T-helper 22 cell (primary cell): ENCODE measurements at regions not wholly inside any gene's neighbourhood (a gene's known extent, or its start where the extent isn't known, plus 50 kb on each side); places are given as distances from the start of the nearest gene placed in this dataset.

Experiments
- DNase-seq: peaks from one replicate; pipeline ENCODE4 v3.0.0-alpha.2; 2020; ENCODE audit warnings: low read depth

DNA sequence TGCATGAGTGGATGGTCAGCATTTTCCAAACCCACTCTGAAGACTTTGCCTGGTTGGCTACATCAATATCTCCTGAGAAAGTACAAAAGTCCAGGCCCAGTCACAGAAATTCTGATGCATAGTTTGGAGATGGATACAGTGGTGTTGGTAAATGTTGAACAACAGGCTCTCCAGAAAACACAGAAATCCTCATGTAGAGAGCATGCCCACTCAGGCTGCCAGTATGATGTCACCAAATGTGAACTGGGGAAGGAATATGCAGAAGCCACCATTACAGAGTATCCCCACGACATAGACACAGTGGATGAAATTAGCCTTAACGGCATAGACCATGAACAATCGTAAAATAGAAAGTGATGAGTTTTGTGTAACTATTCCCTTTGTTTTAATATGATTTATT is 97.1 kb upstream of the NXT1 start:
- DNase-seq = no peak

DNA sequence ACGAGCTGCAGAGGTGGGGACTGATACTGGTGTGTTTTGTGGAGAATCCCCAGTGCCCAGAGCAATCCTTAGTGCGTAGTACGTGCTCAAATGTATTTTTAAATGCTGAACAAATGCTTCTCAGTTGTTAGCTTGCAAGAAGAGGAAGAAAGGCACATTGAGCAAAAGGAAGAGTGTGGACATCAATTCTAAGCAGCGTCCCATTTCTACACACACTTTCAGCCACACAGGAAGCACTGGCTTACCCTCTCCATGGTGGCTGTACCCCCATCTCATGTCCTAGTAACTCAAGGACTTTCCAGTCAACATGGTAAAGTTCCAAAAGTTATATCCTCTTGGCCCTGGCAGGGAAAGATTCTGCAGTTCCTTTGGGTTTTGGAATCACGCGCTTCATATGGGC is 98.8 kb upstream of the NXT1 start:
- DNase-seq = no peak

DNA sequence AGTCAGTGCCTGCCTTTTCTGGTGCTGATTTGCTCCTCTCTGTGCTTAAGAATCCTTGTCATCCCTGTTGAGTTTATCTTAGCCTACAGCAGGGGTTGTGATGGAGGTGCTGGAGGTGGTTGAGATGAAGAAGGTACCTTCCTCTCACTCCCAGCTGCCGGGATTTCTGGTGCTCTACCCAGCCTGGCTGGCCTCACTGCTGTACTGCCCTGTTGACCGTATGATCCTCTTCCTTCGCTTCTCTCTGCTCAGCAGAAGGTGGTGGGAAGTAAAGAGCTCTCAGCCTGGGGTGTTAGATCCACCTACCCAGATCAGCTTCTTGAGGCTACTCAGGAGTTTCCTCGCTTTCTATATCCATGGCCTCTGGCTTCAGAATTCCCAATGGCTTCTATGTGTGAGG is 101.0 kb upstream of the NXT1 start:
- DNase-seq = no peak

DNA sequence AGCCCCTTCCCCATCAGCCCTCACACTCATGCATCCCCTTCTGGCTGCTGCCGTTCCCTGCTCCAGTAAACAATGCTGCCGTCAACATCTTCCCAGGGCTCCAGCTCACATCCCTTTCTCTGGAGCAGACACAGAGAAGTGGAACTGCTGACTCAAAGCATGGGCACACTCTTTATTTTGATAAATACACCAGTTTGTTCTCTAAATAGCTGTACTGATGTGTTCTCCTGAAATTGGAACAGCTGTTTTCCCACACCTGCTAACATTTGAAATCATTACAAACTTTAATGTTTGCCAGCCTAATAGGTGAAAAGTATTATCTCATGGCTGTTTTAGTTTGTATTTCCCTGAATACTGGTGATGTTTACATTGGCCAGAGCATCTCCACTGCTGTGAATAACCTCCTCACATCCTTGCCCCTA is 102.1 kb upstream of the NXT1 start:
- DNase-seq = no peak

DNA sequence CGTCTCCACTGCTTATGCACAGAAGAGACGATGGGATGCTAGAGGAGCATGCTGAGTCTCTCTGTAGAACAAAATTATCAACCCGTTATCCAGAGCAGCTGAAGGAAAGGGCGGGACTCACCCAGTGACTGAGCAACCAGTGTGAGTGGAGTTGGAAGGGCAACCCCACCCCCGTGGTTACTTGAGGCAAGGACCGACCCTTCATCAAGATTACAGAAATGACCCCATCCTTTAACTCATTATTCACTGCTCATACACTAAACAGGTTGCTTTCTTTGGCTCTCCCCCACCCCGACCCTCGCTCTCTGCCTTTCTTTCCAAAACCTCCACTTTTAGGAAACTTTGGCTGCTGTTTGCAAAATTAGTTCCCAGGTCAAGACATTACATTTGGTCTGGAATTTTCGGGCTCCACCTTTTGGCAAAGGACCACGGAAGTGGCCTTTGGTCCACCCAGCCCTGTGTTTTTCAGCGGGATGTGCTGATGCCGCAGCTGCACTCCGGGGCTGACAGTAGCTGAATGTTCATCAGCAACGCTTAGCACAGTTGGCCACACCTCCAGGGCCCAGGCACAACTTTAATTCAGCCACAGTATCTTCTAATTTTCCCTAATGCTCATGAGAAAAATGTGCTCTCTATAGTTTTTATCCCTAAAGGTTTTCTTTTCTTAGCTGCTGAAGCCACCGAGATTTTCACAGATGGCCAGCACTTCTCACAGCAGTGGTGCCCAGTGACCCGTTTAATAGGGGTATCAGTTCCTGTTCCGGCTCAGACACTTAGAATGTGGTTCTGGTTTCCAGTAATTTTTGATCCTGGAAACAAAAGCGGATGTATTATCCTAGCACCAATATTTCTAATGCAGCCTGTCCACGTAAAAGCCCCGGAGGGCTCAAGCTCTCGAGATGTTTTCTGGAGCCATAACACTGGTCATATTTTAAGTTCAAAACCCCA is 103.6 kb upstream of the NXT1 start:
- DNase-seq = no peak

DNA sequence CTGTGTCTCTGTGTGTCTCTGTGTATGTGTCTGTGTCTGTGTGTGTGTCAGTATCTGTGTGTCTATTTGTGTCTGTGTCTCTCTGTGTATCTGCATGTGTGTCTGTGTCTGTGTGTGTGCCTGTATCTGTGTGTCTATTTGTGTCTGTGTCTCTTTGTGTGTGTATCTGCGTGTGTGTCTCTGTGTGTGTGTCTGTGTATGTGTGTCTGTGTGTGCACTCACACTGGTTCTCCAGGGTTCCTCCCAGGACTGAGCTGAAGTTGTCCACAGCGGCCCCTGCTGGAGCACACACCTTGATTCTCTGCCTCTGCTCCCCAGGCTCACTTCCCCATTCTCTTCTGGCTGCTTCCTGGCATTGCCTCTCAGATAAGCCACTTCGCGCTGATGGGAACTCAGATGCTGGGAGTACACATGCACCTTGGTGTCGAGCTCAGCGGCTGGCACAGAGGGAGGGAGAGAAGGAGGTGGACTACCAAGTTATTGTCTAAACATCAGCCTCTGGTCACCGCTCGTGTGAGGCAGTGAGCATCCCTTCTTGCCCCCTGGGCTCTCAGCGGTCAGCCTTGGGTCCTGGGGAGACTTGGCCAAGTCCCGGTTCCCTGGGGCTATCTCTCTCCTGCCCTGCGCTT is 104.9 kb upstream of the NXT1 start:
- DNase-seq = no peak

DNA sequence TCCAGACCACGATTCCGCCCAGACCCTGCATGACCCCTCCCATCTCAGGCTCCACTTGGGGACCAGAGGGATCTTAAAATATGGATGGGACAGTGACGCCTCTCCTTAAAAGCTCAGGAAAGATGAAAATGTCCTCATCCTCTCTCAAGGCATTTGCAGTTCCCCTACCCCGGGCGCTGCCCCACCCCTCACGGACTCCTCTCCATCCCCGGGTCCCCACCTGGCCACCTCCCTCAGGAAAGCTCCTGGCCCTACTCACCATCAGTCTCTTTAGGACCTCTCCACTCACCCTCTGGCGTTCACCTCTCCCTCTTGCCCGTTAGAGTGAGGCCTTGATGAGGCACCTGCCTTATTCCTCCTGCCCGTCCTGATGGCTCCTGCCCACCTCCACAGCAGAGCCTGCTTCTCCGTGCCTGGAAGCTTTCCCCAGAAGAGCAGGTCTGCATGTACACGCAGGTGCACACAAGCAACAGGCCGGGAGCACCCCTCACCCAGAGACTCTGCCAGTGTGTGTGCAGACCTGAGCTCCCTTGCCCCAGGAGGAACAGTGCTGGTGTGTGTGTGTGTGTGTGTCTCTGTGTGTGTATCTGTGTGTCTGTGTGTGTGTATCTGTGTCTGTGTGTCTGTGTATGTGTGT is 105.6 kb upstream of the NXT1 start:
- DNase-seq = no peak

DNA sequence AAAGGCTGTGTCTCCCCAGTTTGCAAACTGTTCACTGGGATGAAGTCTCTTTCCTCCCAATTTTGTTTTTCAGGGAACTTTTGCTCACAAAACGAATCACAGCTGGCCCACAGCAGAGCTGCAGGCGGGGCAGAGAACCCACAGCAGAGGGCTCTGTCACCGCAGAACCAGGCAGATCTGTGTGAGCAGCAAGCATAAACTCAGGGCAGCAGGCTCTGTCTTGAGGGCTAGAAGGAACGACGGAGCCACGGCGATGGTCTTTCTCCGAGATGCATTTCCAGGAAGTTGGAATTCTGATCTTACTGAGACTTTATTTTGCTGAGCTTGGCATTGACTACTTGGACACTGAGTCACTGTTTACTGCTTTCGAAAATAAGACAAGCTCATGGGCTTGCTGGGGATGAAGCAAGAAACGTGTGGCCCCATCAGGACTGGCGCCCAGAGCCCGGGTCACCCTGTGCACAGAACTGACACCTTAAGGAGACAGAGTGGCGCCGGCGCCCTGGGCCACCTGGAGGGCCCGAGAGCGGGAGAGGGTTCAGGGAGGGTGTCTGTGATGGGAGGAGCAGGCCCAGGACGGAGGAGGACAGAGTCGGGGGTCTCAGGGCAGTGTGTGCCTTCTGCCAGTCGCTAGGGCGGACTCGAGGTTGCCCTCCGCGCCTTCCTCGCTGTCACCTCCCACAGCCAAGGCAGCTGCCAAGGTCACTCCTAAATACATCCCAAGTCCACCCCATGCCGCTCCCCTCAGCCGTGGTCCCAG is 106.3 kb upstream of the NXT1 start:
- no peak for DNase-seq

DNA sequence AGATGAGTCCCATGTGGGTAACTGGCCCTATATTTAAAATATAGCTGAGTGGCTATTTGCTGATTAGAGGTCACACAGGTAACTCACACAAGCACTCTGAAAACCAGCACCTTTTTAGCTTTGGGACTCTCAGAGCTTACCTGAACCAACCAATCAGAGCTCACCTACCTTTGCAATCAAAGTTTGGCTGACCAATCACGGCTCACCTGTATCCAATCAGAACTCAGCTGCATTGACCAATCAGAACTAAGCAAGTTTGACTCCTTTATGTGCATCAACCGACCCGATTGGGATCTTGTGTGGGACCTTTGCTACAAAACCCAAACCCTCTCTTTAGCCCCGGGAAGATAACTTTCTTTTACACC is 106.8 kb upstream of the NXT1 start:
- no peak for DNase-seq

DNA sequence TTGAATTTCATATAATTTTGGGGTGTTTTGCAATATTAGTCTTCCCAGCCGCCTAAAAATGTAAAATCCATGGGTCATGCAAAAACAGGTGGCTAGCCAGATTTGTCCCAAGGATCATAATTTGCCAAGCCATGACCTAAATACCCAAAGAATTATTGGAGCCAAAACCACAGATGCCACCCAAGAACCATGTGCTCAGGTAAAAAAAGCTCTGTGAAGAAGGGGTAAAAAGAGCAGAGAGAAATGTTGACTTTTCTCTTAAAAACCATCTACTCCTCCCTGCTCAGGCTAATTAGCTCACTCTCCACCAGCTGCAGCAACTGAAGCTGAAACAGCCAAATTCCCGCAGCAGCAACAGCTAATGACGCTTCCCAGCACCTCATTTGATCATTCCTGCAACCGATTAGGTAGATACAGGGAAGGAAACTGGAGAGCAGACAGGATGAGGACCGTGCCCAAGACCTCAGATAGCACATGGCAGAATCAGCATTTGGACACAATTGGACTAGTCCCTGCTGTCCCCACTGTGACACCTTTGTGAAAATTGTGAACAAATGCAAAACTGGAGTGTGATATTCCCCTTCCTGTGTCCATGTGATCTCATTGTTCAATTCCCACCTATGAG is 107.9 kb upstream of the NXT1 start:
- no peak for DNase-seq

DNA sequence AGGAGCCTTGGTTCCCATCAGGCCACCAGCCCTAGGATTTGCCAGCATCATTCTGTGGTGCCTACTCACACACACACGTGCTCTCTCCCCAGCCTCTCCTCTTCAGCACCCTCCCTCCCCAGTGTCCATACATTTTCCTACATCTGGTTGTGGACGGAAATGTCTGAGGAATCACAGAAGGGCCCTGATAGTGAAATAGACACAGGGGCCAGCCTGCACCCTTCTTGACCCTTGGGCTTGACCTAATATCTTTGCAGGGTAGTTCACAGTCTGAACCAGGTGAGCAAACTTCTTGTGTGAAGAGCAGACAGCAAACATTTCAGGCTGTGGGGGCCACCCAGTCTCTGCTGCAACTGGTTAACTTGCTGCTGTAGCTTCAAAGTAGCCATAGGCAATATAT is 108.5 kb upstream of the NXT1 start:
- no peak for DNase-seq

DNA sequence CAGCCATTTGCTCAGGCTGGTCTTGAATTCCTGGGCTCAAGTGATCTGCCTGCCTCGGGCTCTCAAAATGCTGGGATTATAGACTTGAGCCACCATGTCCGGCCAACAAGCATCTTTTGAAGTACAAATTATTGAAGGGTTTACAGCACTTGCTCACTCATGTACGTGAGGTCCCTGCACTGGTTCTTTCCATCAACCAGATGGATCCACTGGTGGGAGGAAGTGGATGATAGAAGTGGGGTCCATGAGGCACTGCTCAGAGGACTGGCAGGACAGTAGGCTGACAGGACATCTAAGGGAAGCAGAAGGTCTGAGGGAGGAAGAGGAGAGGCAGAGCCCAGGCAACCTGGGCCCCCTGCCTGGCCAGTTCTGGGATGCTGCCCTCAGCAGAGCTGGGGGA is 109.2 kb upstream of the NXT1 start:
- no peak for DNase-seq

DNA sequence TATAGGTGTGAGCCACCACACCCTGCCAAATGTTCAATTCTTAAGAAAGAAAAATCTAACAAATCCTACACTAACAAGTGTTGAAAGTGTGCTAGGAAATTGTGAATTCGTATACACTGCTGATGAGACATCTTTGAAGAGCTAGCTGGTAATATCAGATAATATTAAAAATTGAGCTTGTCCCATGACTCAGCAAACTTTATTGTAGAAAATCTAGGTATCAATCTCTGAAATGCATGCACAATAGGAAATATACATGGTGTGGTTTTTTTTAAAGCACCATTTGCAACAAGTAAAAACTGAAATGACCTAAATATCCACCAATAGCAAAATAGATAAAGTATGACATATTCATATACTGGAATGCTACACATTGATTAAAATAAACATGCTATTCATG is 110.1 kb upstream of the NXT1 start:
- DNase-seq = no peak

DNA sequence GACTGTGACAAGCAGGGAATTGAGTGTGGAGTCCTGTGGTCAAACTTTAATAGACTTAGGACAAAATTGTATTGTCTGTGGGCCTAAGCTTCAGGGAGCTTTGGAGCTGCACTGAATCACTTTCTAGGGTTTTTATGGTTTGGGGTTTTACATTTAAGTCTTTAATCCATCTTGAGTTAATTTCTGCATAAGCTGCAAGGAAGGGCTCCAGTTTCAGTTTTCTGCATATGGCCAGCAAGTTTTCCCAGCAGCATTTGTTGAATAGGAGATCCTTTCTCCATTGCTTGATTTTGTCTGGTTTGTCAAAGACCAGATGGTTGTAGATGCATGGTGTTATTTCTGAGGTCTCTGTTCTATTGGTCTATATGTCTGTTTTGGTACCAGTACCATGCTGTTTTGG is 113.4 kb upstream of the NXT1 start:
- no peak for DNase-seq

DNA sequence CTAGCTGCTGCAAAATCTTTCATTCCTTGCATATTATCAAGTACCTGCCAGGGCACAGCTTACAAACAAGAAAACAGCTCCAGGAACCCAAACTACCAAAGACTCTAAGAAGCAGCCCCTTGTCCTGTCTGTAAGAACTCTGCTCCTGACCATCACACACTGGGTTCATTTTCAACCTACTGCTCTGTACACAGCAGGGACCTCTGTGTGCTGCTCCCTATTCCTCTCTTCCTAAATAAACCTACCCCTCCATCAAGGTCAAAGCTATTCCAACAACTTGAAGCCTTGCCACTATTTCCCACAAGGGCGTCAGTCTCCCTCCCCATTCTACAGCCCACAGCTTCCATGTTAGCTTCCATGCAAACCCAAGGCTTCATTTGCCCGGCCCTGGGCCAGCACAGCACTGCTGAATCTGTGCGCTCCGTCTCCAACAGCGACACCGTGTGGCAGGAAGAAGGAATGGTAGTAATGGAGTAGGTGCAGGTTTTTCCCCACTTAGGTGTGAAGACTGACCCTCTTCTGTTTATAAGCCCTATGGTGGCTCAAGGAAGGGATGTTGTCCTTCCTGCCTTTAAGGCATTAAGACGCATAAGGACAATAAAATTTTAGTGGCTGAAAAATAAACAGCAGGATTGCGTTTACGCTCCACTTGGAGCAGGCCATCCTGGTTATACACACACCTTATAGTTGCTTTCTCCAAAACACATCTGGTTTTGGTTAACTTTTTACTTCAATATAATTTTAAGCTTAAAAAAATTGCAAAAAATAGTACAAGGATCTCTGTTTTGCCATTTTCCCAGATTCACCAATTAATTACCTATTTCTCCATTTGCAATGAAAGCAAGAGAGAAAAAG is 115.2 kb upstream of the NXT1 start:
- peak; percentile 1 for DNase-seq

DNA sequence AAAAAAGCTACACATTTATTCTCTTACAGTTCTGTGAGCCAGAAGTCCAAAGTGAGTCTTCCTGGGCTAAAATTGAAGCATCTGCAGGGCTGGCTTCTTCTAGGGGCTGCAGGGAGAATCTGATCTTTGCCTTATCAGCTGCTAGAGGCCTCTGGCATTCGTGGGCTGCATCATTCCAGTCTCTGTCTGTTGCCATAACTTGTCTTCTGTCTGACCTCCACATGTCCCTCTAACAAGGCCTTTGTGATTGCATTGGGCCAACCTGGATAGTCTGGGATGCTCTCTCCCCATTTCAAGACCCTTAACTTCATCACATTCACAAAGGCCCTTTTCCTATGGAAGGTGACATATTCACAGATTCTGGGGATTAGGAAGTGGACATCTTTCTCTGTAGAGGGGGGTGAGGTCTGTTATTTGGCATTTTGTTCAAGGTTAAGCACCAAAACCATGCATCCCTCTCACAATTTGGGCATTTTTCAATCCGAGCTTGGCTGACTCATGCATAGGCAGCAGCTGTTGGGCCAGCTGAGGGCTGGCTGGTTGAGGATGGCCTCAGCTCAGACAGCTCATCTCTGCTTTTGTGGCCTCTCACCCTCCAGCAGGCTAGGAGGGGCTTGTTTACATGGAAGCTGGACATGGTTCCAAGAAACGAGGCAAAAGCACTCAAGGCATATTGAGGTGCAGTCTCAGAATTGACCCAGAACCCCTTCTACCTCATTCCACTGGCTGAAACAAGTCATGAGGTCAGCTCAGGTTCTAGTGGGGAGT is 116.1 kb upstream of the NXT1 start:
- DNase-seq = no peak

DNA sequence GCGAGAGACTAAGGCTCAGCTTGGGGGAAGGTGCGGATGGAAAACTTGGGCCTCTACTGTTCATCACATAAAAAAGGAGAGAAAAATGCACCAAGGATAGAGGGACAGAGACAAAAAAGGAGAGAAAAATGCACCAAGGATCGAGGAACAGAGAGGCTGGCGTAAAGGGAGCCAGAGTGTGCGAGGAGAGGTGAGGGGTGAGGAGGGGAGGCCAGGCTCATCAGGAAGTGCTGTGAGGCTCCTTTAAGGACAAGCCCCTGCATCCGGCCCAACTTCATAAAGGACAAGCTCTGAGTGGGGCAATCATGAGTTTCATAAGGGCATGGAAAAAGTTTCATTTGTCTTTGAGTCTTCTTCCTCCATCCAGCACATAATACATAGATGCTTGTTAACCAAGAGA is 117.2 kb upstream of the NXT1 start:
- no peak for DNase-seq

DNA sequence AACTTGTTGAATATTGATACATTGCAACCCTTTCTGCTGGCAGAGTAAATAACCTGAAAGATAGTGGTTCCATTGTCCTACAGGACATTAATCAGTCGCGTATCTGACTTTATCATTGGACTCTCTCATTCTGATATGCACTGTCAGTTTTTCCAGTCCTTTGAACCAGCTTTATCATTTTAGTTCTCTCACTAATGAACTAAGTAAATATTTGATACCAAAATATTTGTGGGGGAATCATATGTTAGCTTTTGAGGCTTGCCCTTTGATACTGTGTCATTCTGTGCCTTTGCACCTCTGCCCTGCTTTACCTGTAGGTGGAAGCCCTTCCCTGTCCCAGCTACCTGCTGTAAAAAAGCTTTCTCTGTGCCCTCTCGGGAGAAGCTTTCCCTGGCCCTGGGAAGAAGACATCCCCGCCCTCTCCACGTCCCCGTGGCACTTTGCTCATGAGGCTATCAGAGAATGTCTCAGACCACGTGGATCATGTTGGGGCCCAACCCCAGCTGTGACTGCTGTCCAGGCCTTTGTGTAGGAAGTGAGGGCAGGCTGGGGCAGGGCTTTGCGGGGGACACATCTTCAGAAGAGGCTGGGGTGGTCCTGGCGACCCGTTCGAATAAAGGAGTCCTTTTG is 117.8 kb upstream of the NXT1 start:
- no peak for DNase-seq

DNA sequence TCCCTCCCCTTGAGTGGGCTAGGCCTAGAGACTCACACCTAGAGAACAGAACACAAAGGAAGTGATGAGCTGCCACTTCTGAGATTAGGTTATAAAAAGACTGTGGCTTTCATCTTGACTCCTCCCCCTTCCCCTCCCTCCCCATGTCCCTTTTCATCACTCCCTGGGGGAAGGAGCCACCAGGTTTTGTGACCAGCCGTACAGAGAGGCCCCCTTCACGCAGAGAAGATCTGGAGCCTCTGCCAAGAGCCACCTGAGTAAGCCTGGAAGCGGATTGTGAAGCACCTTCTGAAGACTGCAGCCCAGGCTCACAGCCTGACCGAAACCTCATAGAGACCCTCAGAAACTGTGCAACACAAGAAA is 118.4 kb upstream of the NXT1 start:
- DNase-seq = no peak
